DND-41 (cell line): ENCODE measurements at regions not wholly inside any gene's neighbourhood (a gene's known extent, or its start where the extent isn't known, plus 50 kb on each side); places are given as distances from the start of the nearest gene placed in this dataset.

Experiments used
- ATAC-seq: fragments of 200-7000 bp; cut with Tn5 transposase; 3 replicates; pipeline ENCODE4 v1.9.1; 2021; ENCODE audit warnings: low read depth; ENCODE audit not compliant: insufficient read depth
- DNase-seq: peaks from one replicate; pipeline ENCODE4 v3.0.0-alpha.2; 2020
- H2AFZ ChIP-seq: 2 replicates; pipeline ENCODE4 v1.6.0; 2012; ENCODE audit warnings: low read depth, low read length
- H3K27ac ChIP-seq: 2 replicates; pipeline ENCODE4 v1.5.1; 2012; ENCODE audit warnings: low read length, inconsistent platforms
- H3K27me3 ChIP-seq: fragments of 200-600 bp; sonication (generic); 2 replicates; pipeline ENCODE4 v1.6.0; 2012; ENCODE audit warnings: low read length, mild to moderate bottlenecking, inconsistent platforms; ENCODE audit not compliant: insufficient read depth, poor library complexity
- H3K36me3 ChIP-seq: 2 replicates; pipeline ENCODE4 v1.5.1; 2012; ENCODE audit warnings: low read length, inconsistent platforms; ENCODE audit not compliant: insufficient read depth
- H3K4me1 ChIP-seq: 2 replicates; pipeline ENCODE4 v1.5.1; 2012; ENCODE audit warnings: mild to moderate bottlenecking, low read length; ENCODE audit not compliant: insufficient read depth
- H3K4me2 ChIP-seq: 2 replicates; pipeline ENCODE4 v1.6.0; 2012; ENCODE audit warnings: mild to moderate bottlenecking, moderate library complexity, low read length, inconsistent platforms; ENCODE audit not compliant: insufficient read depth
- H3K4me3 ChIP-seq, 2 experiments: fragments of 200-600 bp in 1 of 2; shearing (Covaris generic) in 1 of 2; 2 replicates each; pipeline ENCODE4 v1.5.1; 2012 to 2016; ENCODE audit warnings: inconsistent platforms in 2 of 2, low read length in 2 of 2, mild to moderate bottlenecking in 2 of 2, low read depth in 1 of 2, moderate library complexity in 1 of 2
- H3K79me2 ChIP-seq: 2 replicates; pipeline ENCODE4 v1.6.0; 2012; ENCODE audit warnings: low read length, inconsistent platforms; ENCODE audit not compliant: insufficient read depth
- H3K9ac ChIP-seq: 2 replicates; pipeline ENCODE4 v1.6.0; 2012; ENCODE audit warnings: low read depth, mild to moderate bottlenecking, inconsistent platforms, low read length, moderate library complexity
- H3K9me3 ChIP-seq: 2 replicates; pipeline ENCODE4 v1.5.1; 2012; ENCODE audit warnings: low read length, moderate library complexity, mild to moderate bottlenecking, inconsistent platforms; ENCODE audit not compliant: insufficient read depth, severe bottlenecking
- H4K20me1 ChIP-seq: 2 replicates; pipeline ENCODE4 v1.6.0; 2012; ENCODE audit warnings: low read length; ENCODE audit not compliant: insufficient read depth
- EZH2 ChIP-seq: IDR thresholded peaks from 3 replicates; pipeline ENCODE4 v1.6.1; 2012; ENCODE audit warnings: borderline replicate concordance, low read depth, mild to moderate bottlenecking, moderate library complexity, low read length, inconsistent platforms; ENCODE audit not compliant: severe bottlenecking
- TF ChIP-seq, protein P1 (sequence below): IDR thresholded peaks from 2 replicates; pipeline ENCODE4 v1.5.1; 2012; ENCODE audit warnings: borderline replicate concordance, low read length, moderate library complexity, mild to moderate bottlenecking; ENCODE audit not compliant: poor library complexity, severe bottlenecking; ENCODE audit errors: extremely low read depth

DNA sequence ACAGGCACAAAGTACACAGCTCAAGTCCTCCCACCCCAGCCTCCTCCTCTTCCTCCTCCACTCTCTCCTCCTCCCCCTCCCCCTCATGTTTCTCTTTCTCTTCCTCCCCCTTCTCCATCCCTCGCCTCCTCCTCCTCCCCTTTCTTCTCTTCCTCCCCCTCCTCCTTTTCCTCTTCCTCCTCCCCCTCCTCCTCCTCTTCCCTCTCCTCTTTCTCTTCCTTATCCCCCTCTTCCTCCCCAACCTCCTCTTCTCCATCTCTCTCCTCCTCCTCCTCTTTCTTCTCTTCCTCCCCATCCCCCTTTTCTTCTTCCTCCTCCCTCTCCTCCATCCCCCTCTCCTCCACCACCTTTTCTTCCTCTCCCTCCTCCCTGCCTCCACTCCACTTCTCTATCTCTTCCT, 276.3 kb upstream of the TSHZ3 start:
- H3K27ac ChIP-seq, result no peak overlapping the region
- H3K9ac ChIP-seq, result no peak overlapping the region
- no peaks in the 10 kb centered on the region for H3K4me1 ChIP-seq
- H3K4me2 ChIP-seq, result no peak overlapping the region
- no peaks in the 10 kb centered on the region for H3K36me3 ChIP-seq
- ATAC-seq, result no peak
- H2AFZ ChIP-seq, result no peak overlapping the region
- DNase-seq, result no peak
- TF ChIP-seq, protein P1, sequence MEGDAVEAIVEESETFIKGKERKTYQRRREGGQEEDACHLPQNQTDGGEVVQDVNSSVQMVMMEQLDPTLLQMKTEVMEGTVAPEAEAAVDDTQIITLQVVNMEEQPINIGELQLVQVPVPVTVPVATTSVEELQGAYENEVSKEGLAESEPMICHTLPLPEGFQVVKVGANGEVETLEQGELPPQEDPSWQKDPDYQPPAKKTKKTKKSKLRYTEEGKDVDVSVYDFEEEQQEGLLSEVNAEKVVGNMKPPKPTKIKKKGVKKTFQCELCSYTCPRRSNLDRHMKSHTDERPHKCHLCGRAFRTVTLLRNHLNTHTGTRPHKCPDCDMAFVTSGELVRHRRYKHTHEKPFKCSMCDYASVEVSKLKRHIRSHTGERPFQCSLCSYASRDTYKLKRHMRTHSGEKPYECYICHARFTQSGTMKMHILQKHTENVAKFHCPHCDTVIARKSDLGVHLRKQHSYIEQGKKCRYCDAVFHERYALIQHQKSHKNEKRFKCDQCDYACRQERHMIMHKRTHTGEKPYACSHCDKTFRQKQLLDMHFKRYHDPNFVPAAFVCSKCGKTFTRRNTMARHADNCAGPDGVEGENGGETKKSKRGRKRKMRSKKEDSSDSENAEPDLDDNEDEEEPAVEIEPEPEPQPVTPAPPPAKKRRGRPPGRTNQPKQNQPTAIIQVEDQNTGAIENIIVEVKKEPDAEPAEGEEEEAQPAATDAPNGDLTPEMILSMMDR, result no peak
- no peak for TF ChIP-seq EZH2
- no peaks in the 10 kb centered on the region for H3K9me3 ChIP-seq
- no peaks in the 10 kb centered on the region for H4K20me1 ChIP-seq
- H3K79me2 ChIP-seq, result no peaks in the 10 kb centered on the region
- H3K27me3 ChIP-seq, result peaks cover 6% of the 10 kb centered on the region
- H3K4me3 ChIP-seq, result no peak overlapping the region

DNA sequence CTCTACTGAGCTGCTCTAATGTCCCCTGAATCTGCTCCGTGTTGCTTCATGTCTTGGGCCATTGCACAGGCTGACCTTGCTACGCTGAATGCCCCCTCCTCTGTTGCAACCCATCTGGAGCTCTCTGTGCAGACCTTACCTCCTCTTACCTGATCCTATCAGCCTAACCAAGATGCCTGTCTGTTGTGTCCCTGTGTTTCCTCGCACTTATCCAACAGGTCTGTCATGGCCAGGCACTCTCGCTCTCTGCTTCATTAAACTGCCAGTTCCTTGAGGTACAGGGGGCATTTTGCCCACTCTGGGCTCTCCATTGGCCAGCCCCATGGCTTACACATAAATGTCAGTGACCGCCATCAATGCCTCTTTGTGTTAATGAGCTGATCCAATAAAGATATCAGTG, 277.7 kb upstream of the TSHZ3 start:
- H3K4me3 ChIP-seq, result no peak overlapping the region
- H3K79me2 ChIP-seq, result no peaks in the 10 kb centered on the region
- no peaks in the 10 kb centered on the region for H3K36me3 ChIP-seq
- no peak for ATAC-seq
- peaks cover 6% of the 10 kb centered on the region for H3K27me3 ChIP-seq
- H3K4me2 ChIP-seq, result no peak overlapping the region
- H3K9me3 ChIP-seq, result no peaks in the 10 kb centered on the region
- no peaks in the 10 kb centered on the region for H3K4me1 ChIP-seq
- no peak for TF ChIP-seq EZH2
- TF ChIP-seq, protein P1, result no peak
- no peak overlapping the region for H3K27ac ChIP-seq
- H4K20me1 ChIP-seq, result no peaks in the 10 kb centered on the region
- H2AFZ ChIP-seq, result no peak overlapping the region
- H3K9ac ChIP-seq, result no peak overlapping the region
- no peak for DNase-seq

DNA sequence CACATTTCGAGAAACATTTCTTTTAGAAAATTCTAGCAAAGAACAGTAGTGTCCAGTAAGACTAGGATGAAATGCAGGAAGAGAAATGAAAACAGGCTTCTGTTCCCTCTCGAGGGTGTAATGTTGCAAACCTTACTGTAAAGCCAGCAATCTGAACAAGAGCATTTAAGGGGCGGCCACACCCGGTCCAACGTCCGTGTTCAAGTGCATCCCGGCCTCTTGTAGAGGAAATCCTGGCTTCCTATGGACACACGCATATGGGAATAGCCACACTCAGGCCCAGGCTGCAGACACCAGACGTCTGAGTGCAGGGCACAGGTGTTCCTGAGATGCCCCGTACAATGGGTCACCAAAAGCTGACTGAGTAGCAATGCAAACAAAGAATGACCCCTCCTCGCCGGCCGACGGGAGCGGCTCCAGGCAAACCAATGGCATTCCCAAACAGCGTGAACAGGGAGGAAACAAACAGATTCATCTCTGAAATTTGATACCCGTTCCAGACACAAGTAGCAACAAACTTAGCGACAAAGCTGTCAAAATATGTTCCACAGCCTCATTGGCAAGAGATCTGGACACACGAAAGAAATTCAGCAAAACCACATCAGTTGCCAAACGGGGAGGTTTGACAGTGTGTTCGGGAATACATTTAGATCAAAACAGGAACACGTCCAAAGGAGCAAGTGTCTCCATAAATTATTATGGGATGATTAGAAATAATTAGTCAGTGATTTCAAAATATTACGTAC, 278.6 kb upstream of the TSHZ3 start:
- no peak overlapping the region for H2AFZ ChIP-seq
- DNase-seq, result no peak
- peaks cover 6% of the 10 kb centered on the region for H3K27me3 ChIP-seq
- H3K9me3 ChIP-seq, result no peaks in the 10 kb centered on the region
- no peak for ATAC-seq
- TF ChIP-seq, protein P1, result no peak
- no peak for TF ChIP-seq EZH2
- H3K27ac ChIP-seq, result no peak overlapping the region
- H3K4me2 ChIP-seq, result no peak overlapping the region
- no peak overlapping the region for H3K9ac ChIP-seq
- H4K20me1 ChIP-seq, result no peaks in the 10 kb centered on the region
- no peaks in the 10 kb centered on the region for H3K79me2 ChIP-seq
- H3K4me1 ChIP-seq, result no peaks in the 10 kb centered on the region
- H3K36me3 ChIP-seq, result no peaks in the 10 kb centered on the region
- H3K4me3 ChIP-seq, result no peak overlapping the region
